Dermis blood vessel endothelial cell (primary cell): ENCODE measurements at regions not wholly inside any gene's neighbourhood (a gene's known extent, or its start where the extent isn't known, plus 50 kb on each side); places are given as distances from the start of the nearest gene placed in this dataset.
"Not testable (repeated sequence)": the region's sequence is repeated elsewhere in the genome, so short reads cannot be mapped to it uniquely, and the experiment has no call there.

Experiments
- DNase-seq: peaks from one replicate; pipeline ENCODE4 v3.0.0; 2010

DNA sequence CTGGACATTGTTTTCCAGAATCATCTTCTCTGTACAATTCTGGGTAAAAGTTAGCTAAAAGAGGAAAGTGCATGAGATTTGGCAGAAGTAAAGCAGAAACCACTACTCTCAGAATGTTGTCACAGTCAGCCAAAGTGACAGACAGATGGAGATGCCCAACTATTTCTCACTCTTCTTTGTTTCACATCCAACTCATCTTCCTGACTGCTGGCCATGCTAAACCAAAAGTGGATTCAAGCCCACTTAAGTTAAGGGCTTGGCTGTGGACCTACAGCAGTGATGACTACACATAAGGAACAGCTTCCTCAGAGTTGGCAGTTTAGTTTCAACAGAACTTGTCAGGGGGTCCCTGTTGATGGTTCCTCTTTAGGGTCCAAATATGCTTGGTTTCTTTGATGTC lies 730.2 kb downstream of the LRRIQ3 start:
- no peak for DNase-seq

GRCh38 chr1:73463873-73464272 lies 734.1 kb downstream of the LRRIQ3 start:
- DNase-seq: no peak

GRCh38 chr1:73452522-73452921 lies 745.5 kb downstream of the LRRIQ3 start:
- DNase-seq: no peak

DNA sequence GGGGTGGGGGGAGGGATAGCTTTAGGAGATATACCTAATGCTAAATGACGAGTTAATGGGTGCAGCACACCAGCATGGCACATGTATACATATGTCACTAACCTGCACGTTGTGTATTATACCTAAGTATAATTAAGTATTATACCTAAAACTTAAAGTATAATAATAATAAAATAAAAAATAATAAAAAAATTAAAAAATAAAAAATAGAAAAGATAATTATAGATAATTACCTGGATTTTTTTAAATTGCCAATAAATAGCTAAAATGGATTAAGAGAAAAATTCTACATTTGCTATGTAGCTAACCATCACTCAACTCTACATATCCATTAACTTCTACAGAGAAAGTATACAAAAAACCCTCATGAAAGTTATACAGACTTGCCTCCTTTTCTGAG lies 747.3 kb downstream of the LRRIQ3 start:
- not testable (repeated sequence) for DNase-seq

GRCh38 chr1:73411479-73411878 lies 786.5 kb downstream of the LRRIQ3 start:
- DNase-seq: no peak

- DNase-seq: no peak
Measured at GRCh38 chr1:73401666-73402065, 796.3 kb downstream of the LRRIQ3 start.

DNA sequence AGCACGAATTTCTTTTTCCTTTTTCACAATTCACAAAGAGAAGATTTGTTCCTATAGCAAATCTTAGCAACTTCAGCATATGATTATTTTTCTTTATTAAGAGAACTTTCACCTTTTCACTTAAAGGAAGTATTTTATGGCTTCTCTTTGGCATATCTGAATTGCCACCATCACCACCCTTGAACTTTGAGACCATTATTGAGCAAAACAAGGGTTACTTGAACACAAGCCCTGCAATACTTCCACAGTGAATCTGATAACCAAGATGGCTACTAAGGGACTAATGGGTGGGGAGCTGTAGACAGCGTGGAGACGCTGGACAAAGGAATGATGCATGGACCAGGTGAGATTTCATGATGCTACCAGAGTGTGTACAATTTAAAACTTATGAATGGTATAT lies 815.0 kb downstream of the LRRIQ3 start:
- DNase-seq: no peak

- no peak for DNase-seq
Measured at GRCh38 chr1:73366734-73367413, 831.1 kb downstream of the LRRIQ3 start.

- no peak for DNase-seq
Measured at GRCh38 chr1:73359001-73359400, 839.0 kb downstream of the LRRIQ3 start.

DNA sequence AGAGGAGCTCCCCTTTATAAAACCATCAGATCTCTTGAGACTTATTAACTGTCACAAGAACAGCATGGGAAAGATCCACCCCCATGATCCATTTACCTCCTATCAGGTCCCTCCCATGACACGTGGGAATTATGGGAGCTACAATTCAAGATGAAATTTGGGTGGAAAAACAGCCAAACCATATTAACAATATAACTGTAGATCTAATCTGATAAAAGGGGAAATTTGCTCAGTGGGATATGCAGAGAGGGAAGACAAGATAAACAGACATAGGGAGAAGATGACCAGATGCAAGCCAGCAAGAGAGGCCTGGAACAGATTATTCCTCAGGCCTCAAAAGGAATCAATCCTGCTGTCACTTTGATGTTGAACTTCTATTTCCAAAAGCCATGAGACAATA lies 841.5 kb downstream of the LRRIQ3 start:
- DNase-seq: no peak

GRCh38 chr1:73343947-73344346 lies 854.0 kb downstream of the LRRIQ3 start:
- no peak for DNase-seq

- no peak for DNase-seq
Measured at GRCh38 chr1:73333847-73334503, 864.0 kb downstream of the LRRIQ3 start.

- DNase-seq: no peak
Measured at GRCh38 chr1:73331726-73332125, 866.2 kb downstream of the LRRIQ3 start.

DNA sequence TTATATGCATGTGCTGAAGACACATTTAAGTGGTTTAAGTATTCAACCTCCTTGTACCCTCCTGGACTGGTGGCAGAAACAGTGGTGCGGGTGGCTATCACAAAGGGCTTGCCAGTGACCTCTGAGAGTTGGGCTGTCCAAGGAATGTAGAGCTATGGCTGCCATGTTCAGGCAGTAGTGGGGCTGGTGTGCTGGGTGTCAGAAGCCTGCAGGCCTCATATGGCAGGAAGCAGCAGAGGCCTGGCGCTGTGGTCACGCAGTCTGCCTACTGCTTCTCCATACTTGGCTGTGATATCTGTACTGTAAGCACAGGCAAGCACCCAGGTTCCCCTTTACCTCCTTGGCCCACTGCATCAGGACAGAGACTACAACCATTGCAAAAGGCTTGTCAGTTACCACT lies 870.0 kb downstream of the LRRIQ3 start:
- no peak for DNase-seq

GRCh38 chr1:73327180-73327793 lies 870.7 kb downstream of the LRRIQ3 start:
- DNase-seq: no peak

- DNase-seq: no peak
Measured at GRCh38 chr1:73326663-73327062, 871.3 kb downstream of the LRRIQ3 start.

- DNase-seq: no peak
Measured at GRCh38 chr1:73310797-73311381, 887.1 kb downstream of the LRRIQ3 start.

- no peak for DNase-seq
Measured at GRCh38 chr1:73306899-73307555, 890.9 kb downstream of the LRRIQ3 start.

GRCh38 chr1:73273886-73274285 lies 924.1 kb downstream of the LRRIQ3 start:
- DNase-seq: no peak

GRCh38 chr1:73245196-73245595 lies 952.8 kb downstream of the LRRIQ3 start:
- DNase-seq: not testable (repeated sequence)

DNA sequence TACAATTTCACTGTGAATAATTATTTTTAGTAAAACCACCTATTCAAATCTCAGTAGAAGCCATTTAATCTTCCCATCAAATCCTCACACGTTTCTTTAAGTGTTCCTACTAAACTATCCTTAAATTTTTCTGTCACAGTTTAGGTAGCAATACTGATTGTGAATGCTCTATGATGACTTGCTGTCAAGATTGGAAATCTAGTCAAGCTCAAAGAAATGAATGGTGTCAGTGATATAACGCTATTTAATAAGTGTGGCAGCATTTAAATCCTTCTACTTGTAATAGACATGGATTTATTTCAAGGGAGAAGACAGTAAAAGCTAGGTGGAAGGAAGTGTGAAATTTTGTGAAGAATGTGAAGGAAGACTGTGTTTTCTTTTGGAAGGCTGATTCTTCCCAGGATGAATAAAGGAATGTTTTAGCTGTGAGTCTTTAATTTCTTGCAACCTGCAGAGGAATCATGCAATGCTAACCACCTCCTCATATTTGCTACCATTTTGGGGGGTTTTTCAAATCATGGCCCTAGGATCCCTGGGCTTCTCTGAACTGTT lies 936.7 kb upstream of the NEGR1 start:
- no peak for DNase-seq

DNA sequence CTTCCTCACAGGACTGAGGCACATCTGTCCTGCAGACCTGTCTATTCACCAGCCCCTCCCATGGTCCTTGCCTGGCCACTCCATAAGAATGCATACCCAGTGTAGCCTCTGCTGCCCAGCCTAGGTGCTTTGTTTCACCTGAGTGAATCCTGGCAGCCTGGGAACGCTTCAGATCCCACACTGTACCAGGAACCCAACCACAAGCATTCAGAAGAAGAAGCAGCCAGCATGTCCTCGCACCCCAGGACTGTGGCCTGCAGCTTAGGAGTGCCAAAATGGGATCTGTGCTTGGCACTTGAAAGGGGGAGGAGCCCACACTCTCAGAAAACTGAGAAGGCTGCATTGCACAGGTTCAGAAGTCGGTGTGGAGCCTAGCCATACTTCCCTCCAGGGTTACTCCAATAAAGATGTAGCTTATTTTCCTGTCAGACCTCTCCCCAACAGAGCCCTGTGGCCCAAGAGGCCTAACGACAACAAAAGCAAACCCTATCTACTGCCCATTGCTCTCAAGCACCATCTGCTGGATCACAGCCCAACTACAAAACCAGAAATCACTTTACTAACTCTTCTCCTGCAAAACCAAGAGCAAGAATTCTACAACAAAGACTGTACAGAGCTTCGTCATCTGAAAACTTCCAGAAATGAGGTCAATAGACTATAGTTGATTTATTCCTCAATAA lies 923.1 kb upstream of the NEGR1 start:
- no peak for DNase-seq
